ENCODE measurements at regions not wholly inside any gene's neighbourhood (a gene's known extent, or its start where the extent isn't known, plus 50 kb on each side); places are given as distances from the start of the nearest gene placed in this dataset.
"Not testable (repeated sequence)": the region's sequence is repeated elsewhere in the genome, so short reads cannot be mapped to it uniquely, and the experiment has no call there.

GRCh38 chr2:231644426-231644825, 51.8 kb downstream of the TEX44 start:
- DNase-seq: no peak

GRCh38 chr2:231646476-231646875, 53.8 kb downstream of the TEX44 start:
- DNase-seq: no peak

GRCh38 chr2:231648579-231649174, 56.0 kb downstream of the TEX44 start:
- DNase-seq: peak; percentile 33

GRCh38 chr2:231651561-231651960, 56.8 kb upstream of the PTMA start:
- DNase-seq: not testable (repeated sequence)

- no peak for DNase-seq
These were observed 52.8 kb upstream of the PTMA start for GRCh38 chr2:231655488-231655887.

GRCh38 chr2:231655894-231656293, 52.4 kb upstream of the PTMA start:
- no peak for DNase-seq

Measured in effector CD8-positive, alpha-beta T cell (primary cell).